Smooth muscle cell (in vitro differentiated cells): ENCODE measurements at regions not wholly inside any gene's neighbourhood (a gene's known extent, or its start where the extent isn't known, plus 50 kb on each side); places are given as distances from the start of the nearest gene placed in this dataset.

Experiments
- DNase-seq: peaks from one replicate; lab custom pipeline; 2025; ENCODE audit not compliant: unreplicated experiment; lab: John Stamatoyannopoulos, UW
- H2AFZ ChIP-seq: fragments of 200-600 bp; sonication (generic); 2 replicates; pipeline ENCODE4 v1.6.0; 2016; ENCODE audit warnings: antibody characterized with exemption, low read depth, mild to moderate bottlenecking
- H3F3A ChIP-seq: fragments of 200-600 bp; sonication (generic); 2 replicates; pipeline ENCODE4 v1.6.0; 2017; ENCODE audit warnings: antibody characterized with exemption, low read depth
- H3K27ac ChIP-seq: fragments of 200-600 bp; sonication (generic); 2 replicates; pipeline ENCODE4 v1.5.1; 2016; ENCODE audit warnings: low read depth, mild to moderate bottlenecking
- H3K27me3 ChIP-seq: fragments of 200-600 bp; sonication (generic); 2 replicates; pipeline ENCODE4 v1.6.1; 2016; ENCODE audit warnings: low read depth, mild to moderate bottlenecking
- H3K36me3 ChIP-seq: fragments of 200-600 bp; sonication (generic); 2 replicates; pipeline ENCODE4 v1.5.1; 2016; ENCODE audit warnings: low read depth
- H3K4me1 ChIP-seq: fragments of 200-600 bp; sonication (generic); 2 replicates; pipeline ENCODE4 v1.5.1; 2016; ENCODE audit warnings: low read depth
- H3K4me2 ChIP-seq: fragments of 200-600 bp; sonication (generic); 2 replicates; pipeline ENCODE4 v1.6.0; 2016; ENCODE audit warnings: mild to moderate bottlenecking
- H3K4me3 ChIP-seq: fragments of 200-600 bp; sonication (generic); 2 replicates; pipeline ENCODE4 v1.5.1; 2016; ENCODE audit warnings: mild to moderate bottlenecking
- H3K79me2 ChIP-seq: fragments of 200-600 bp; sonication (generic); 2 replicates; pipeline ENCODE4 v1.6.0; 2016; ENCODE audit warnings: low read depth, mild to moderate bottlenecking
- H3K9ac ChIP-seq: fragments of 200-600 bp; sonication (generic); 2 replicates; pipeline ENCODE4 v1.6.0; 2016; ENCODE audit warnings: low read depth
- H3K9me3 ChIP-seq: fragments of 200-600 bp; sonication (generic); replicated peaks from 2 replicates; pipeline ENCODE4 v1.5.1; 2016; ENCODE audit warnings: low read depth
- H4K20me1 ChIP-seq: fragments of 200-600 bp; sonication (generic); 2 replicates; pipeline ENCODE4 v1.6.0; 2016; ENCODE audit warnings: low read depth
- WGBS: methylation state at CpG from one replicate; pipeline ENCODE4 v1.1.7; 2016; ENCODE audit warnings: low lambda C conversion rate; 5-methylcytosine and 5-hydroxymethylcytosine counted together
- TF ChIP-seq, protein P1 (sequence below): fragments of 200-600 bp; sonication (generic); IDR thresholded peaks from 2 replicates; pipeline ENCODE4 v1.5.1; 2017; ENCODE audit warnings: borderline replicate concordance, mild to moderate bottlenecking, antibody characterized with exemption; ENCODE audit not compliant: insufficient read depth, poor library complexity, severe bottlenecking

DNA sequence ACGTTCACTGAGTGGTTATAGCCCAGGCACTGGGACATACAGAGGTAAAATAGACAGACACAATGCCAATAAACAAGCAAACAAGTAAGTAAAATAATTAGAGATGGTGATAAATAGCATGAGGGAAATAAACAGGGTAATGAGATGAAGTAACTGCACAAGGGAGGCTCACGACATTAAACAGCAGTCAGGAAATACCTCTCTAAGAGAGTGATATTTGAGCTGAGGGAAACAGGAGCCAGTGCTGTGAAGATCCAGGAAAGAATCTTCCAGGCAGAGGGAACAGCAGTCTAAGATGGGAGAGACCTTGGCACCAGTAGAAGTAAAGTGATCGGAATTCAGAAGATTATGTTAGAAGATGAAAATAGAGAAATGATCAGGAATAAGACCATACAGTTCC is 279.4 kb downstream of the HINT1 start:
- Histone ChIP-seq H2AFZ (no peak overlapping the region), H3K36me3 (no peaks in the 10 kb centered on the region), H3K4me2 (peak overlapping the region; percentile 22), H3K9ac (no peak overlapping the region), H3K4me3 (no peak overlapping the region), H3K27ac (no peak overlapping the region), H3K27me3 (no peaks in the 10 kb centered on the region), H3K9me3 (no peaks in the 10 kb centered on the region), H4K20me1 (no peaks in the 10 kb centered on the region), H3K79me2 (no peaks in the 10 kb centered on the region), H3F3A (no peaks in the 10 kb centered on the region), H3K4me1 (peaks cover 8% of the 10 kb centered on the region)
- 47% methylated on average over 3 of the region's 3 CpGs for WGBS
- no peak for DNase-seq
- TF ChIP-seq, protein P1, sequence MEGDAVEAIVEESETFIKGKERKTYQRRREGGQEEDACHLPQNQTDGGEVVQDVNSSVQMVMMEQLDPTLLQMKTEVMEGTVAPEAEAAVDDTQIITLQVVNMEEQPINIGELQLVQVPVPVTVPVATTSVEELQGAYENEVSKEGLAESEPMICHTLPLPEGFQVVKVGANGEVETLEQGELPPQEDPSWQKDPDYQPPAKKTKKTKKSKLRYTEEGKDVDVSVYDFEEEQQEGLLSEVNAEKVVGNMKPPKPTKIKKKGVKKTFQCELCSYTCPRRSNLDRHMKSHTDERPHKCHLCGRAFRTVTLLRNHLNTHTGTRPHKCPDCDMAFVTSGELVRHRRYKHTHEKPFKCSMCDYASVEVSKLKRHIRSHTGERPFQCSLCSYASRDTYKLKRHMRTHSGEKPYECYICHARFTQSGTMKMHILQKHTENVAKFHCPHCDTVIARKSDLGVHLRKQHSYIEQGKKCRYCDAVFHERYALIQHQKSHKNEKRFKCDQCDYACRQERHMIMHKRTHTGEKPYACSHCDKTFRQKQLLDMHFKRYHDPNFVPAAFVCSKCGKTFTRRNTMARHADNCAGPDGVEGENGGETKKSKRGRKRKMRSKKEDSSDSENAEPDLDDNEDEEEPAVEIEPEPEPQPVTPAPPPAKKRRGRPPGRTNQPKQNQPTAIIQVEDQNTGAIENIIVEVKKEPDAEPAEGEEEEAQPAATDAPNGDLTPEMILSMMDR: no peak

DNA sequence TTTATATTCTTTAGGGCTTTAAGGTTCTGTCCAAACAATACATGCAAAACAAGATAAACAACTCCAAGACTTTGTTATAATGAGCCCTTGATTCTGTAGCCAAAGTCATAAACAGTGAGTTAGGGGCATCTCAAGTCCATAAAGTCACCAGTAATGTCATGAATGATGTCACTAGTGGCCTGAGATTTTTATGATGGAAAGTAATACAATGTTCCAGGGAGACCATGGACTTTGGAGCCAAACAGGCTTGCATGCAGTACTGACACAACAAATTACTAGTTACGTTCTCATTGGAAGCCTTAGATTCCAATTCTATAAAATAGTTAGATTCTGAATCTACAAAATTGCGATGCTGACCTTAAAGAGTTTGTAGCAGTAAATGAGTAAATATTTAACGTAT is 280.0 kb downstream of the HINT1 start:
- H4K20me1 ChIP-seq: no peaks in the 10 kb centered on the region
- H3K79me2 ChIP-seq: no peaks in the 10 kb centered on the region
- H3F3A ChIP-seq: no peaks in the 10 kb centered on the region
- H3K4me1 ChIP-seq: peaks cover 8% of the 10 kb centered on the region
- no peak overlapping the region for H2AFZ ChIP-seq
- H3K36me3 ChIP-seq: no peaks in the 10 kb centered on the region
- H3K9ac ChIP-seq: no peak overlapping the region
- no peak overlapping the region for H3K27ac ChIP-seq
- no peaks in the 10 kb centered on the region for H3K9me3 ChIP-seq
- TF ChIP-seq, protein P1: no peak
- WGBS: 81% methylated on average over 3 of the region's 3 CpGs
- no peaks in the 10 kb centered on the region for H3K27me3 ChIP-seq
- H3K4me2 ChIP-seq: no peak overlapping the region
- no peak for DNase-seq
- H3K4me3 ChIP-seq: no peak overlapping the region

DNA sequence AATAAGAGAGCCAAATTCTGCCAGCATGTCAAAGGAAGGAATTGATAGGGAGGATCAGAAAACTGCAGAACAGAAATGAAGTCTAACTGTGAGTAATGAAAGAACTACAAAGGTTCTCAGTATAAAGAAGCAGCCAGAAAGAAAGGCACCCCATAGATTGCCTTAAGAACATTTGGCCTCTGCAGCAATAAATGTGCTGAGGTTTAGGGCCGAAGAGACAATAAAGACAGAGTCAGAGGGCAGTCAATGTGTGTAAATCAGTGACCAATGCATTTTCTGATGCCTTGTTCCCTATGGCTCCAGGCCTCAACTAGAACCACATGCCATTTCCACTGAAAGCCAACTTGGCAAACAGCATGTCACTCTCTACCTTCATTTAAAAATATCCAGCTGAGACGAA is 281.0 kb downstream of the HINT1 start:
- WGBS: 91% methylated on average over 2 of the region's 2 CpGs
- no peak overlapping the region for H3K4me3 ChIP-seq
- no peaks in the 10 kb centered on the region for H3K79me2 ChIP-seq
- H3K9me3 ChIP-seq: no peaks in the 10 kb centered on the region
- no peak overlapping the region for H3K9ac ChIP-seq
- no peaks in the 10 kb centered on the region for H4K20me1 ChIP-seq
- H3K27ac ChIP-seq: no peak overlapping the region
- peaks cover 8% of the 10 kb centered on the region for H3K4me1 ChIP-seq
- TF ChIP-seq, protein P1: no peak
- no peaks in the 10 kb centered on the region for H3K36me3 ChIP-seq
- H2AFZ ChIP-seq: no peak overlapping the region
- H3K27me3 ChIP-seq: no peaks in the 10 kb centered on the region
- H3F3A ChIP-seq: no peaks in the 10 kb centered on the region
- no peak for DNase-seq
- H3K4me2 ChIP-seq: no peak overlapping the region

DNA sequence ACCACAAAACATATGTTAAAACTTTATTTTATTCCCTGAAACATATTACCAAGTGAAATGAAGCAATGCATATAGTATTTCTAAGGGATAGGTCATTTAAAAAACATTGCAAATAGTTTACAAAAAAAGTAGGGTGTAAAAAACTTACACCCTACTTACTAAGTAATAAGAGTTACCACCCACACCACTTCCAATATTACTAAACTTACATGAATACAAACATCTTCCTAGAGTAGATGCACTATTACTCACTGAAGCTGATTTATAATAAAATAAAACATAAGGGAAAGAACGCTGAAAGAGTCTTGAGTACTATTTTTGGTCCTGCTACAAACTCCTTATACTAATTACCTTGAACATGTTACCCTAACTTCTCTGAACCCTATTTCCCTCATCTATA is 289.4 kb downstream of the HINT1 start:
- Histone ChIP-seq H3K36me3 (no peaks in the 10 kb centered on the region), H3F3A (no peaks in the 10 kb centered on the region), H3K4me3 (no peak overlapping the region), H4K20me1 (no peaks in the 10 kb centered on the region), H2AFZ (no peak overlapping the region), H3K4me2 (no peak overlapping the region), H3K79me2 (no peaks in the 10 kb centered on the region), H3K27ac (no peak overlapping the region), H3K27me3 (no peaks in the 10 kb centered on the region), H3K4me1 (no peaks in the 10 kb centered on the region), H3K9ac (no peak overlapping the region), H3K9me3 (no peaks in the 10 kb centered on the region)
- 93% methylated on average over 1 of the region's 1 CpG for WGBS
- no peak for DNase-seq
- TF ChIP-seq, protein P1: no peak
